ENCODE measurements at regions not wholly inside any gene's neighbourhood (a gene's known extent, or its start where the extent isn't known, plus 50 kb on each side); places are given as distances from the start of the nearest gene placed in this dataset.

GRCh38 chr4:156197216-156197615 is 243.6 kb upstream of the CTSO start:
- Histone ChIP-seq H3K27me3 (ENCODE audit: control insufficient read depth in 2 of 2, insufficient read depth in 2 of 2, low read length in 2 of 2) (no peaks in the 10 kb centered on the region), H3K27ac (ENCODE audit: insufficient read depth, low read depth, low read length) (no peak overlapping the region), H4K20me1 (replicated peaks; ENCODE audit: control insufficient read depth, extremely low read depth, insufficient read depth, low read length) (no peaks in the 10 kb centered on the region), H3K36me3 (ENCODE audit: control insufficient read depth in 2 of 2, extremely low read depth in 1 of 2, insufficient read depth in 2 of 2, low read length in 2 of 2) (no peaks in the 10 kb centered on the region), H3K79me2 (ENCODE audit: control insufficient read depth, insufficient read depth, low read length) (no peaks in the 10 kb centered on the region), H3K4me2 (ENCODE audit: insufficient read depth, low read length) (no peak overlapping the region), H2AFZ (ENCODE audit: low read depth, low read length) (no peak overlapping the region), H3K9me3 (replicated peaks; ENCODE audit: control insufficient read depth, insufficient read depth, low read length) (no peaks in the 10 kb centered on the region), H3K9ac (replicated peaks; ENCODE audit: extremely low read depth, insufficient read depth, low read length) (no peak overlapping the region), H3K4me1 (ENCODE audit: control insufficient read depth, extremely low read depth, insufficient read depth, low read length) (no peaks in the 10 kb centered on the region), H3K4me3 (replicated peaks in 1 of 3; ENCODE audit: insufficient read depth in 1 of 3, low read depth in 1 of 3, low read length in 3 of 3) (no peak overlapping the region), H3K9me1 (replicated peaks; ENCODE audit: control insufficient read depth, extremely low read depth, insufficient read depth, low read length) (no peaks in the 10 kb centered on the region)
- ChIA-PET CTCF (no interaction called here), POLR2A (no interaction called here)
- BruUV-seq (replicated peaks): no TSS peak
- dilution Hi-C loops (cut with MboI; ENCODE audit: extremely low pct_ligation_motif_present, low sequenced_read_pairs): no loop called here
- DNase-seq (ENCODE audit: low read depth, low spot score): no peak
- intact Hi-C loops (cut with micrococcal nuclease): no loop called here
- FAIRE-seq: no peak
- TF ChIP-seq FOS (IDR thresholded peaks at IDR 0.05; ENCODE audit: borderline replicate concordance, insufficient read depth, low read length) (no peak), JUN (IDR thresholded peaks at IDR 0.05; ENCODE audit: borderline replicate concordance, insufficient read depth, insufficient read length, low read depth) (no peak), EZH2 (IDR thresholded peaks at IDR 0.05; ENCODE audit: borderline replicate concordance, low read depth, low read length, severe bottlenecking) (no peak), CTCF (IDR thresholded peaks at IDR 0.05; ENCODE audit: extremely low read depth in 1 of 2, insufficient read depth in 1 of 2, low read depth in 1 of 2, low read length in 2 of 2) (no peak), POLR2A (IDR thresholded peaks at IDR 0.05; ENCODE audit: low read depth, low read length) (no peak), POLR2AphosphoS5 (IDR thresholded peaks at IDR 0.05; ENCODE audit: insufficient read depth, low read depth, low read length) (no peak), GATA2 (IDR thresholded peaks at IDR 0.05; ENCODE audit: insufficient read depth, insufficient read length, low read depth, low read length) (no peak), MYC (IDR thresholded peaks at IDR 0.05; ENCODE audit: low read depth, low read length) (no peak), MAX (IDR thresholded peaks at IDR 0.05; ENCODE audit: insufficient read depth, insufficient read length) (no peak)

Measured in endothelial cell of umbilical vein (primary cell).